Stomach (tissue), 4 donors: ENCODE measurements at regions not wholly inside any gene's neighbourhood (a gene's known extent, or its start where the extent isn't known, plus 50 kb on each side); places are given as distances from the start of the nearest gene placed in this dataset.

Experiments
- EP300 ChIP-seq: sonication (generic); formaldehyde crosslinking; IDR thresholded peaks from one replicate; pipeline ENCODE4 v1.6.1; 2017; ENCODE audit warnings: antibody characterized with exemption
- POLR2A ChIP-seq, 4 donors: fragments of 450-650 bp; IDR thresholded peaks; one replicate each; pipeline ENCODE4 v1.6.1; 2016; ENCODE audit warnings: antibody characterized with exemption in 4 of 4, control low read depth in 2 of 4, mild to moderate bottlenecking in 1 of 4, moderate library complexity in 1 of 4
- POLR2AphosphoS5 ChIP-seq, 3 donors: sonication (generic); formaldehyde crosslinking; IDR thresholded peaks; one replicate each; pipeline ENCODE4 v1.6.1; 2016; ENCODE audit warnings: antibody characterized with exemption in 3 of 3

DNA sequence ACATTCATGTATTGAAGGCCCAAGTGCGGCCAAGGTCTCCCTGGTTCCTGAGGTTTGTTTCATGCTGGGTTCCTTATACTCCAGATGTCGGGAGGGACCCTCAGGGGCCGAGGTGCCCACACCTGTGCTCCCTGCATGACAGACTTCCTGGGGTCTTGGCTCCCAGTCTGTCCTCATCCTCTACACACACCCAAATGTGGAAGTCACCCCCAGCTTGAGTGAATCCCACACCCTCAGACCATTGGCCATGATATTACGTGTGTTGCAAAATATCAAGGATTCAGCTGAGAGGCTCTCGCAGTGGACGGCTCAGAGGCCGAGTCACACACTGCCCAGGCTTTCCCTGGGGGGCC, 82.2 kb upstream of the DUSP22 start:
- TF ChIP-seq POLR2A (IDR thresholded peaks at IDR 0.05) (no peak), EP300 (no peak), POLR2AphosphoS5 (IDR thresholded peaks at IDR 0.05) (no peak)
